HFFc6 (cell line): ENCODE measurements at regions not wholly inside any gene's neighbourhood (a gene's known extent, or its start where the extent isn't known, plus 50 kb on each side); places are given as distances from the start of the nearest gene placed in this dataset.

ENCODE experiments used
- DNase-seq: peaks from one replicate; pipeline ENCODE4 v3.0.0-alpha.2; 2018
- H3K27ac Mint-ChIP-seq: 2 replicates; pipeline ENCODE4 v1.8.0; 2020; ENCODE audit warnings: mild to moderate bottlenecking, mixed read lengths
- H3K27me3 Mint-ChIP-seq: 2 replicates; pipeline ENCODE4 v1.8.0; 2021; ENCODE audit warnings: mild to moderate bottlenecking, moderate library complexity, mixed read lengths; ENCODE audit not compliant: insufficient read depth
- H3K36me3 Mint-ChIP-seq: 2 replicates; pipeline ENCODE4 v1.8.0; 2021; ENCODE audit warnings: low read depth, mixed read lengths
- H3K4me1 Mint-ChIP-seq: 2 replicates; pipeline ENCODE4 v1.8.0; 2020; ENCODE audit warnings: low read depth, mixed read lengths
- H3K4me3 Mint-ChIP-seq: 2 replicates; pipeline ENCODE4 v1.8.0; 2020; ENCODE audit warnings: mild to moderate bottlenecking, moderate library complexity, mixed read lengths
- H3K9me3 Mint-ChIP-seq: 2 replicates; pipeline ENCODE4 v1.8.0; 2020; ENCODE audit warnings: mild to moderate bottlenecking, mixed read lengths
- TF ChIP-seq, protein P1 (sequence below): fragments of 200-600 bp; sonication (generic); IDR thresholded peaks from 2 replicates; pipeline ENCODE4 v1.5.0; 2021; ENCODE audit warnings: antibody characterized with exemption, mild to moderate bottlenecking

DNA sequence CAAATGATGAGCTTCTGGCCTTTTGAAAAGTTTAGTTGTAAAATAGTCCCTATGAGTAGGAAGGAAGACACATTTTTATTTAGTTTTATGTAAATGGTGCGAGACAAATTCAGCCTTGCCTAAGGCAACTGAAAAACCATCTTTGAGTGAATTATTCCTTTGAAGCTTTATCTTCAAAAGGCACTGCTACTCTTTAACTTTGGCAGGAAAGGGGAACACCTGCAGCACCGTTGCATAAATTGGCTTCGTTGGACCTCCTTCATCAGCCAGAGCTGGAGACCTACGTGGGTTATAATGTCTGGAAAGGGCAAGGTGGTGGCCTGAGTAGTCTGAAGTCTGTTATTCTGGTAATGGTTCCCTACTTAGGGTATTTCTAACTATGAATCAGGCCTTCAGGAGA, 373.5 kb downstream of the KCNJ2 start:
- Mint-ChIP-seq H3K27me3 (peaks cover 3% of the 10 kb centered on the region; the same call in 1 of the 2 replicates), H3K27ac (no peak overlapping the region), H3K4me3 (no peak overlapping the region), H3K36me3 (no peaks in the 10 kb centered on the region), H3K4me1 (no peaks in the 10 kb centered on the region), H3K9me3 (peaks cover 20% of the 10 kb centered on the region)
- DNase-seq, result no peak
- TF ChIP-seq, protein P1, sequence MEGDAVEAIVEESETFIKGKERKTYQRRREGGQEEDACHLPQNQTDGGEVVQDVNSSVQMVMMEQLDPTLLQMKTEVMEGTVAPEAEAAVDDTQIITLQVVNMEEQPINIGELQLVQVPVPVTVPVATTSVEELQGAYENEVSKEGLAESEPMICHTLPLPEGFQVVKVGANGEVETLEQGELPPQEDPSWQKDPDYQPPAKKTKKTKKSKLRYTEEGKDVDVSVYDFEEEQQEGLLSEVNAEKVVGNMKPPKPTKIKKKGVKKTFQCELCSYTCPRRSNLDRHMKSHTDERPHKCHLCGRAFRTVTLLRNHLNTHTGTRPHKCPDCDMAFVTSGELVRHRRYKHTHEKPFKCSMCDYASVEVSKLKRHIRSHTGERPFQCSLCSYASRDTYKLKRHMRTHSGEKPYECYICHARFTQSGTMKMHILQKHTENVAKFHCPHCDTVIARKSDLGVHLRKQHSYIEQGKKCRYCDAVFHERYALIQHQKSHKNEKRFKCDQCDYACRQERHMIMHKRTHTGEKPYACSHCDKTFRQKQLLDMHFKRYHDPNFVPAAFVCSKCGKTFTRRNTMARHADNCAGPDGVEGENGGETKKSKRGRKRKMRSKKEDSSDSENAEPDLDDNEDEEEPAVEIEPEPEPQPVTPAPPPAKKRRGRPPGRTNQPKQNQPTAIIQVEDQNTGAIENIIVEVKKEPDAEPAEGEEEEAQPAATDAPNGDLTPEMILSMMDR, result no peak

DNA sequence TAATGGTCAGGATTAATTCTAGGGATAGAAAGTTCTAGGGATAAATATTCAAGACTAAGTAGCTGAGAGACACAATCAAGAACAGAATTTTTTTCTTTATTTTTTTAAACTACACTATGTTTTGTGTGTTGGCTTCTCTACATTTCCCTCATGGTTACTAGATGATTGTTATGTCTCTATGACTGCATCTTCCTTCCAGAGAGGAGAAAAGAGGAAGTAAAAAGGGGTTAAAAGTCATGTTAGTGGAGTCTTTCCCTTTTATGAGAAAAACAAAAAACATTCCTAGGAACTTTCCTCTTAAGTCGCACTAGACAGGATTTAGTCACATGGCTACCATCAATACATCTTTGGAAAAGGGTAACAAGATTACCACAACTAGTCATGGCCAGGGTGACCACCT, 375.0 kb downstream of the KCNJ2 start:
- TF ChIP-seq, protein P1, result no peak
- Mint-ChIP-seq H3K36me3 (no peaks in the 10 kb centered on the region), H3K27me3 (peaks cover 3% of the 10 kb centered on the region; the same call in 1 of the 2 replicates), H3K9me3 (peaks cover 13% of the 10 kb centered on the region), H3K4me3 (no peak overlapping the region), H3K4me1 (no peaks in the 10 kb centered on the region), H3K27ac (no peak overlapping the region)
- DNase-seq, result no peak

DNA sequence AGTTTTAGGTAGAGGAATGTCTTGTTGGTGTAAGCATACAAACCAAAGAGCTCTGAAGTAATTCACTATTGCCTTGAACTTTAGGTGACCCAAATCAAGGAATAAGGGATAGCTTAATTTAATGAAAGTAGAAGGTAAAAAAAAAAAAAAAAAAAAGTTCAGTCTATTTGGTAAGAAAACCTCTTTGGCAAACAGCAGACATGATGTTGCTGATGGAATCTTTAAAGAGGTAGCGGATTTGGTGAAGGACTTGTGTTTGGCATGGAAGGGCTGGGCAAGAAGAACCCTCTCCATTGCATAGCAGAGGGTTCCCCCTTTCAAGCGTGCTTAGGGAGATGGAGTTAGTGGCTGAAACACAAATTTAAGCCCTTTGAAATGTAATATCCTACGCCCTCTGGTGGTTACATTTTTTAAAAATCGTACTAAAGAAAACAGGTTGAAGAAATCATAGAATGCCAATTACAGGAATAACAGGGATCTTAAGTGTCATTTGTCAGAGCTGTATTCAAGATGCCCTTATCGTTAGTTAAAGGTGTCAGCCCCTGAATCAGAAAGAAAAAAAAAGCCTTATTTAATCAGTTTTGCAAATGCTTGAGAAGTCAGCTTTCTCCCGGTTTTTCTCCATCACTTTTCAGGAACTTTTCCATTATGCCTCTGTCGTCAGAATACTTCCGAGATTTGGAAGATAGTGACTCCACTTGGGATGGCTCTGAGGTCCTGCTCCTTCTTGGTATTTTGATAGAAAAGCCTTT, 383.1 kb downstream of the KCNJ2 start:
- peak; percentile 44 for DNase-seq
- H3K36me3 Mint-ChIP-seq, result no peaks in the 10 kb centered on the region

DNA sequence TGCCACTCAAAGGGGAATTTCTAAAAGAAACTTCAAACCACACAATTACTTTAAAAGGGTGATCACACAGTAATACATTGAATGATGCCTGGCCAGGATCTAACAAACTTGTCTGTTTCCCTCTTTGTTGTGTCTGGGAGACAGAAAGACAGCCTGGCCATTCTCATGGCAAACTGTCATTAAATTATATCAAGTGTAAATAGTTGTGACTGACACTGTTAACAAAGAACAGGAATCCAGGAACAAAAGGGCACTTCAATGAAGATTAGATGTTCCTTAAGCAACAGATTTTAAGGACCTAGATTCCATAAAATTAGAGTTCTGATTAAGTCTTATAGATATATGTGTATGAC, 383.6 kb downstream of the KCNJ2 start:
- H3K4me3 Mint-ChIP-seq, result no peak overlapping the region
- TF ChIP-seq, protein P1, result no peak
- H3K4me1 Mint-ChIP-seq, result no peaks in the 10 kb centered on the region
- 0 out of 2 replicates have a peak, but pooled peaks cover 3% of the 10 kb centered on the region for H3K27me3 Mint-ChIP-seq
- no peaks in the 10 kb centered on the region for H3K36me3 Mint-ChIP-seq
- H3K27ac Mint-ChIP-seq, result no peak overlapping the region
- no peak for DNase-seq
- H3K9me3 Mint-ChIP-seq, result no peaks in the 10 kb centered on the region

More for the DNA sequence above, 383.1 kb downstream of the KCNJ2 start:
- Mint-ChIP-seq H3K4me1 (no peaks in the 10 kb centered on the region), H3K4me3 (no peak overlapping the region), H3K27ac (no peak overlapping the region), H3K9me3 (no peaks in the 10 kb centered on the region), H3K27me3 (0 out of 2 replicates have a peak, but pooled peaks cover 3% of the 10 kb centered on the region)
- TF ChIP-seq, protein P1, result peak; percentile 85

DNA sequence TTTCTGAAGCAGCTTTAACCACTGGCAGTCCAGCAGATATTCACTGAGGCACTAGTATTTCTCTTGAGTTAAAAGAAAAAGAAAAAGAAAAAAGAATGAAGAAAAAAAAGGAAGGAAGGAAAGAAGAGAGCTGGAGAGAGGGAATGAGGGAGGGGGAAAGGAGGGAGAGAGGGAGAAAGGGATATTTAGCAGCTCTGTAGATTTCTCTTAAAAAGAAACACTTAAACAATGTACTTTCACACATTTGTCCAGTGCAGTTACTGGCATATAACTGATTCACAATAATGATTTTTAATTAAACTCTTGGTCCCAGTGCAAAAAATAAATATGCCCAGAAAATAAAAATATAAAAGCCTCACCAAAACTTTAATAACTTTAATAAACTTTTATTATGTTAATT, 386.4 kb downstream of the KCNJ2 start:
- Mint-ChIP-seq H3K36me3 (no peaks in the 10 kb centered on the region), H3K27ac (no peak overlapping the region), H3K4me1 (no peaks in the 10 kb centered on the region), H3K4me3 (no peak overlapping the region), H3K9me3 (no peaks in the 10 kb centered on the region), H3K27me3 (0 out of 2 replicates have a peak, but pooled peaks cover 3% of the 10 kb centered on the region)
- no peak for DNase-seq
- TF ChIP-seq, protein P1, result no peak
